Stromal cell of bone marrow (primary cell): ENCODE measurements at regions not wholly inside any gene's neighbourhood (a gene's known extent, or its start where the extent isn't known, plus 50 kb on each side); places are given as distances from the start of the nearest gene placed in this dataset.
"Not testable (repeated sequence)": the region's sequence is repeated elsewhere in the genome, so short reads cannot be mapped to it uniquely, and the experiment has no call there.

Experiments
- DNase-seq: peaks from one replicate; pipeline ENCODE4 v3.0.0-alpha.2; 2012; ENCODE audit warnings: low read depth

DNA sequence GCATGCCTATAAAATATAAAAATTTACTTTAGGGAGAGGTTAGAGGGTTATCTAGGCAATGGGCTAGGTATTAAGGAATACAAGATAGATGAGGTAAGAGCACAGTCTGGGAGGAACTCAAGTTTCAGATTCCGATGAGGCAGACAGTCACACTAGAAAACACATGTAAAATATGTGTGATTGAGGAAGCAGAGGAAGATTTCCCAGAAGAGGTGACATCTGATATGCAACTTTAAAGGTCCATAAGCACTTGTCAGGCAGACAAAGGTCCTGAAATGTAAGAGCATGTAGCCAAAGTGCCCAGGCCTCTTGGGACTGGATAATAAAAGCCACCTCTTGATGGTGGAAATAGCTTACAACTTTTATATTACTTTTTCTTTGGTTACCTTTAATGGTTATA is 81.1 kb upstream of the AADAT start:
- DNase-seq = no peak

- no peak for DNase-seq
Measured at GRCh38 chr4:170169699-170170098, 79.9 kb upstream of the AADAT start.

DNA sequence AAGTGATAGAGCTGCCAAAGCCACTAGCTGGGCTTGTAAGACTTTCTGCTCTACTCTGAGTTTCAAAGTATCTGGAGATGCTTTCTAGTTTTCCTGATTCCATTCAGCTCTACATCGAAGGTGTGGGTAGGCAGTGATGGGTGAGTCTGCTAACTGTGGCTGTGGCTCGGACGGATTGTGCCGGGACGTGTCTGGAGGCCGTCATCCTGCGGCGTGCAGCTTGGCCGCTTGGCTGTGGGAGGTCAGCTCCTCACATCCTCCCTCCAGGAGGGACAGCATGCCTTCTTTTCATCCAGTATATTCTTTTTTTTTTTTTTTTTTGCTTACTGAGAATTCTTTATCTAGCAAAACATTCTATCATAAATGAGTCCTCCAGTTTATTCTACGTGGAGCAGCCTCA is 77.9 kb upstream of the AADAT start:
- DNase-seq = no peak

DNA sequence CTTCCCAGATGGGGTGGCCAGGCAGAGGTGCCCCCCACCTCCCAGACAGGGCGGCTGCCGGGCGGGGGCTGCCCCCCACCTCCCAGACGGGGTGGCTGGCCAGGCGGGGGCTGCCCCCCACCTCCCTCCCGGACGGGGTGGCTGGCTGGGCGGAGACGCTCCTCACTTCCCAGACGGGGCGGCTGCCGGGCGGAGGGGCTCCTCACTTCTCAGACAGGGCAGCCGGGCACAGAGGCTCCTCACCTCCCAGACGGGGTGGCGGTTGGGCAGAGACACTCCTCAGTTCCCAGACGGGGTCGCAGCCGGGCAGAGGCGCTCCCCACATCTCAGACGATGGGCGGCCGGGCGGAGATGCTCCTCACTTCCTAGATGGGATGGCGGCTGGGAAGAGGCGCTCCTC is 76.4 kb upstream of the AADAT start:
- DNase-seq = not testable (repeated sequence)

GRCh38 chr4:170162416-170162815 is 72.7 kb upstream of the AADAT start:
- DNase-seq = no peak

- no peak for DNase-seq
Measured at GRCh38 chr4:170157670-170158069, 67.9 kb upstream of the AADAT start.

DNA sequence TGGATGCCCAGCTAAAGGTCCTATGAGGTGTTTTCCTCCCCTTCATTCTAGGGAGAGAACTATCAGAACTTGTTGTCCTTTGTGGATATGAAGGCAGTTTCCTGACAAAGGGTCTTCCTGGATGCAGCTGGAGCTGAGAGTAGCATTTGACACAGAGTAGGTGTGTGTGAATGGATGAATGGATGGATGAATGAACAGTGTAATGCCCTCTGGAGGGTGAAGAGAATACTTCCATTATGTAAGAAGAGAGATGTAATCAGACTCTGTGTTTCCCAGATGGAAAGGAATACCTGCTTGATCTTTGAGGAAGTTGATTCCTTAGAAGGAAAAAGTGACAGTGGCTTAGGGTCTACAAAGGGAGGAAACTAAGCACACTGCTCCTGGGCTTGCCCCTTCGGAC is 55.4 kb upstream of the AADAT start:
- no peak for DNase-seq

DNA sequence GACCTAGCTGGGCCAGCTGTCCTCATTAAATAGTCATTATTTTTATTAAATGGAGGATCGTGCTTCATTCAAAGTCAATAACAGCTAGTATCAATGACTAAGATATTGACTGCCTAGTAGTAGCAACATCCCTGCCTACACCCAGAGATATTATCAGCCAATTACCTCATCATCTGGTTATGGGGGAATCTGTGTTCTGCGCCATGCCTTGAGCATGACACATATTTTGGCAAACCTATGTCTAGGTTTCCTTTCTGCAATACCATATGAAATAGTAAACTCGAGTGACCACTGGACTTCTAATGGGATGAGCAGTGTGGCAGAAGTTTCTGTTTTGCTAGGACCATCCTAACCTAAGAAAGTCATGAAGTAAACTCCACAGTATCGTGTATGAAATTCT is 50.0 kb upstream of the AADAT start:
- peak; percentile 3 for DNase-seq
